ENCODE measurements at regions not wholly inside any gene's neighbourhood (a gene's known extent, or its start where the extent isn't known, plus 50 kb on each side); places are given as distances from the start of the nearest gene placed in this dataset.

- no peak for TF ChIP-seq CTCF (IDR thresholded peaks at IDR 0.05)
- TF ChIP-seq POLR2A (IDR thresholded peaks at IDR 0.05) = no peak
These were observed 406.5 kb upstream of the GJE1 start for GRCh38 chr6:141726248-141726647.
